Stomach smooth muscle (tissue), 2 donors: ENCODE measurements at regions not wholly inside any gene's neighbourhood (a gene's known extent, or its start where the extent isn't known, plus 50 kb on each side); places are given as distances from the start of the nearest gene placed in this dataset.

Source experiments
- H3K27ac ChIP-seq: one replicate; pipeline ENCODE4 v1.7.0; 2013; ENCODE audit warnings: mild to moderate bottlenecking, low read length, inconsistent platforms
- H3K27me3 ChIP-seq, 2 donors: one replicate each; pipeline ENCODE4 v1.7.0; 2013; ENCODE audit warnings: low read length in 2 of 2; ENCODE audit not compliant: insufficient read depth in 2 of 2, control insufficient read depth in 1 of 2
- H3K36me3 ChIP-seq, 2 donors: one replicate each; pipeline ENCODE4 v1.7.0; 2013; ENCODE audit warnings: low read length in 2 of 2; ENCODE audit not compliant: control insufficient read depth in 2 of 2, insufficient read depth in 2 of 2
- H3K4me1 ChIP-seq: one replicate; pipeline ENCODE4 v1.7.0; 2013; ENCODE audit warnings: low read length; ENCODE audit not compliant: control insufficient read depth, insufficient read depth
- H3K4me3 ChIP-seq, 2 donors: one replicate each; pipeline ENCODE4 v1.7.0; 2013; ENCODE audit warnings: low read length in 2 of 2
- H3K9ac ChIP-seq, 2 donors: one replicate each; pipeline ENCODE4 v1.7.0; 2013; ENCODE audit warnings: low read length in 2 of 2, mild to moderate bottlenecking in 1 of 2
- H3K9me3 ChIP-seq, 2 donors: one replicate each; pipeline ENCODE4 v1.7.0; 2013; ENCODE audit warnings: low read length in 2 of 2; ENCODE audit not compliant: control insufficient read depth in 2 of 2
- donor health status: healthy.
- donor health status: Pancreatic carcinoma.

GRCh38 chr2:53429901-53430300 is 337.7 kb upstream of the CHAC2 start:
- H3K27me3 ChIP-seq = no peaks in the 10 kb centered on the region
- H3K4me3 ChIP-seq = no peak overlapping the region
- H3K9me3 ChIP-seq = no peaks in the 10 kb centered on the region
- no peaks in the 10 kb centered on the region for H3K36me3 ChIP-seq
- H3K4me1 ChIP-seq = no peaks in the 10 kb centered on the region
- no peak overlapping the region for H3K27ac ChIP-seq
- H3K9ac ChIP-seq = no peak overlapping the region

GRCh38 chr2:53424902-53425301 is 342.7 kb upstream of the CHAC2 start:
- H3K9ac ChIP-seq = no peak overlapping the region
- H3K27ac ChIP-seq = no peak overlapping the region
- H3K27me3 ChIP-seq = no peaks in the 10 kb centered on the region
- no peaks in the 10 kb centered on the region for H3K36me3 ChIP-seq
- H3K4me3 ChIP-seq = no peak overlapping the region
- no peaks in the 10 kb centered on the region for H3K4me1 ChIP-seq
- H3K9me3 ChIP-seq = no peaks in the 10 kb centered on the region

GRCh38 chr2:53423465-53423864 is 344.1 kb upstream of the CHAC2 start:
- Histone ChIP-seq H3K4me1 (no peaks in the 10 kb centered on the region), H3K27ac (no peak overlapping the region), H3K36me3 (no peaks in the 10 kb centered on the region), H3K9me3 (no peaks in the 10 kb centered on the region), H3K9ac (no peak overlapping the region), H3K4me3 (no peak overlapping the region), H3K27me3 (no peaks in the 10 kb centered on the region)

- Histone ChIP-seq H3K36me3 (no peaks in the 10 kb centered on the region), H3K27ac (no peak overlapping the region), H3K4me3 (no peak overlapping the region), H3K4me1 (no peaks in the 10 kb centered on the region), H3K9ac (no peak overlapping the region), H3K27me3 (no peaks in the 10 kb centered on the region), H3K9me3 (no peaks in the 10 kb centered on the region)
Observed at GRCh38 chr2:53422979-53423378, 344.6 kb upstream of the CHAC2 start.

- no peaks in the 10 kb centered on the region for H3K36me3 ChIP-seq
- no peaks in the 10 kb centered on the region for H3K9me3 ChIP-seq
- H3K27me3 ChIP-seq = no peaks in the 10 kb centered on the region
- H3K4me1 ChIP-seq = no peaks in the 10 kb centered on the region
- H3K9ac ChIP-seq = no peak overlapping the region
- no peak overlapping the region for H3K4me3 ChIP-seq
- no peak overlapping the region for H3K27ac ChIP-seq
Observed at GRCh38 chr2:53417385-53417784, 350.2 kb upstream of the CHAC2 start.

- Histone ChIP-seq H3K4me3 (no peak overlapping the region), H3K27me3 (no peaks in the 10 kb centered on the region), H3K27ac (no peak overlapping the region), H3K4me1 (no peaks in the 10 kb centered on the region), H3K9ac (no peak overlapping the region), H3K36me3 (no peaks in the 10 kb centered on the region), H3K9me3 (no peaks in the 10 kb centered on the region)
Observed at GRCh38 chr2:53407363-53408080, 360.1 kb upstream of the CHAC2 start.

GRCh38 chr2:53403792-53404413 is 363.7 kb upstream of the CHAC2 start:
- H3K27me3 ChIP-seq = no peaks in the 10 kb centered on the region
- no peak overlapping the region for H3K4me3 ChIP-seq
- no peaks in the 10 kb centered on the region for H3K4me1 ChIP-seq
- no peak overlapping the region for H3K27ac ChIP-seq
- no peaks in the 10 kb centered on the region for H3K36me3 ChIP-seq
- no peak overlapping the region for H3K9ac ChIP-seq
- H3K9me3 ChIP-seq = no peaks in the 10 kb centered on the region

GRCh38 chr2:53397085-53397484 is 370.5 kb upstream of the CHAC2 start:
- no peaks in the 10 kb centered on the region for H3K36me3 ChIP-seq
- no peak overlapping the region for H3K27ac ChIP-seq
- no peaks in the 10 kb centered on the region for H3K9me3 ChIP-seq
- H3K4me1 ChIP-seq = no peaks in the 10 kb centered on the region
- no peak overlapping the region for H3K9ac ChIP-seq
- H3K4me3 ChIP-seq = no peak overlapping the region
- H3K27me3 ChIP-seq = no peaks in the 10 kb centered on the region

GRCh38 chr2:53381271-53381670 is 386.3 kb upstream of the CHAC2 start:
- no peaks in the 10 kb centered on the region for H3K36me3 ChIP-seq
- no peaks in the 10 kb centered on the region for H3K9me3 ChIP-seq
- no peak overlapping the region for H3K9ac ChIP-seq
- H3K27me3 ChIP-seq = no peaks in the 10 kb centered on the region
- H3K4me3 ChIP-seq = no peak overlapping the region
- no peaks in the 10 kb centered on the region for H3K4me1 ChIP-seq
- no peak overlapping the region for H3K27ac ChIP-seq

- Histone ChIP-seq H3K27me3 (no peaks in the 10 kb centered on the region), H3K27ac (no peak overlapping the region), H3K4me1 (no peaks in the 10 kb centered on the region), H3K36me3 (no peaks in the 10 kb centered on the region), H3K4me3 (no peak overlapping the region), H3K9me3 (no peaks in the 10 kb centered on the region), H3K9ac (no peak overlapping the region)
Observed at GRCh38 chr2:53379547-53379946, 388.1 kb upstream of the CHAC2 start.

- Histone ChIP-seq H3K9me3 (no peaks in the 10 kb centered on the region), H3K27ac (no peak overlapping the region), H3K27me3 (no peaks in the 10 kb centered on the region), H3K36me3 (no peaks in the 10 kb centered on the region), H3K4me3 (no peak overlapping the region), H3K4me1 (no peaks in the 10 kb centered on the region), H3K9ac (no peak overlapping the region)
Observed at GRCh38 chr2:53378791-53379190, 388.8 kb upstream of the CHAC2 start.
